PFSK-1 (cell line): ENCODE measurements at regions not wholly inside any gene's neighbourhood (a gene's known extent, or its start where the extent isn't known, plus 50 kb on each side); places are given as distances from the start of the nearest gene placed in this dataset.

ENCODE experiments used
- FOXP2 ChIP-seq: optimal IDR thresholded peaks from 2 replicates; pipeline ENCODE3; 2011; ENCODE audit warnings: borderline replicate concordance, control low read depth, inconsistent platforms; ENCODE audit not compliant: insufficient read depth; ENCODE audit errors: extremely low read length, extremely low read depth
- POLR2AphosphoS5 ChIP-seq: IDR thresholded peaks from 2 replicates; pipeline ENCODE4 v1.6.1; 2012; ENCODE audit warnings: low read depth, mild to moderate bottlenecking, control low read depth, low read length, moderate library complexity
- SIN3A ChIP-seq: IDR thresholded peaks from 2 replicates; pipeline ENCODE4 v1.6.1; 2012; ENCODE audit warnings: mild to moderate bottlenecking, low read length, moderate library complexity, borderline replicate concordance; ENCODE audit not compliant: insufficient read depth
- TAF1 ChIP-seq: IDR thresholded peaks from 2 replicates; pipeline ENCODE4 v1.6.1; 2012; ENCODE audit warnings: low read length, control low read depth, borderline replicate concordance; ENCODE audit not compliant: insufficient read depth
- TF ChIP-seq, protein P1 (sequence below), 2 experiments: IDR thresholded peaks; 2 replicates each; pipeline versions ENCODE4 v1.6.1 to v1.8.0; 2011 to 2012; ENCODE audit warnings: low read depth in 2 of 2, low read length in 2 of 2, control low read depth in 1 of 2, inconsistent platforms in 1 of 2, mild to moderate bottlenecking in 1 of 2, moderate library complexity in 1 of 2; ENCODE audit not compliant: insufficient read depth in 1 of 2

DNA sequence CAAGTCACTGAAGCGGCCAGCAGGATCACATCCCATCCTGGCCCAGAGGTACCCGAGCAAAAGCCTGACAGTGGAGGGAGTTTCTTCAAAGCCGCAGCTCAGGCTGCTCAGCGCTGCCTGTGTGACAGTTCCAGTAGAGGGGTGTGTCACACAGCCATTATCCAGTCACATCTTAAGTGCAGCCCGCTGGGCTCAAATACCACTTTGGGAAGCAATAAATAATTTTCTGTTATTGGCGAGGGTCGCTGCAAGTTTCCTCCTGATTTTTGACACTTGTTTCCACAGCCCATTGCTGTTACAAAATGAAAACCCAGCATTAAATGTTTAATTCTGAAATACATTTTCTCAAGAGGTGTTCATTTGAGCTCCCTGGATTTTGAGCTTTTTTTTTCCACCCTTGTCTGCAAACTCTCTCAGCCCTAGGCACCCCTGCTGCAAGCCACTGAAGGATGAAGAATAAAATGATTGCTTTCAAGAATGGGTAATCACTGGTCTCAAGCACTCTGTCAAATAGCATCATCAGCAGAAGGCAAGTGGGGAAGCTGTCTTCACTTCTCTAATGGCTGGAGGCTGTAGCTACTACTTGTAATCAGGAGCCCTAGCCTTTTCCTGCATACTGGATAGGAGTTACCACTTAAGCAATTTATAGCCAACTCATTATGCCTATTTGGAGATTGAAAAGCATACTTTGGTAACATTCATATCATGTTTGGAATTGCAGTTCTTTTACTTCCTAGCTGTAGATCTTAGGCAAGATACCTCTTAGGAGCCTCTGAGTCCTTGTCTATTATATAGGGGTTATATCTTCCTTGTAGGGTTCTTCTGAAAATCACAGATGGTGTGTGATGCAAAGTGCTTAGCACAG, 373.7 kb downstream of the METTL15 start:
- no peak for TF ChIP-seq POLR2AphosphoS5
- TF ChIP-seq TAF1 = no peak
- no peak for TF ChIP-seq SIN3A
- no peak for TF ChIP-seq FOXP2
- TF ChIP-seq, protein P1, sequence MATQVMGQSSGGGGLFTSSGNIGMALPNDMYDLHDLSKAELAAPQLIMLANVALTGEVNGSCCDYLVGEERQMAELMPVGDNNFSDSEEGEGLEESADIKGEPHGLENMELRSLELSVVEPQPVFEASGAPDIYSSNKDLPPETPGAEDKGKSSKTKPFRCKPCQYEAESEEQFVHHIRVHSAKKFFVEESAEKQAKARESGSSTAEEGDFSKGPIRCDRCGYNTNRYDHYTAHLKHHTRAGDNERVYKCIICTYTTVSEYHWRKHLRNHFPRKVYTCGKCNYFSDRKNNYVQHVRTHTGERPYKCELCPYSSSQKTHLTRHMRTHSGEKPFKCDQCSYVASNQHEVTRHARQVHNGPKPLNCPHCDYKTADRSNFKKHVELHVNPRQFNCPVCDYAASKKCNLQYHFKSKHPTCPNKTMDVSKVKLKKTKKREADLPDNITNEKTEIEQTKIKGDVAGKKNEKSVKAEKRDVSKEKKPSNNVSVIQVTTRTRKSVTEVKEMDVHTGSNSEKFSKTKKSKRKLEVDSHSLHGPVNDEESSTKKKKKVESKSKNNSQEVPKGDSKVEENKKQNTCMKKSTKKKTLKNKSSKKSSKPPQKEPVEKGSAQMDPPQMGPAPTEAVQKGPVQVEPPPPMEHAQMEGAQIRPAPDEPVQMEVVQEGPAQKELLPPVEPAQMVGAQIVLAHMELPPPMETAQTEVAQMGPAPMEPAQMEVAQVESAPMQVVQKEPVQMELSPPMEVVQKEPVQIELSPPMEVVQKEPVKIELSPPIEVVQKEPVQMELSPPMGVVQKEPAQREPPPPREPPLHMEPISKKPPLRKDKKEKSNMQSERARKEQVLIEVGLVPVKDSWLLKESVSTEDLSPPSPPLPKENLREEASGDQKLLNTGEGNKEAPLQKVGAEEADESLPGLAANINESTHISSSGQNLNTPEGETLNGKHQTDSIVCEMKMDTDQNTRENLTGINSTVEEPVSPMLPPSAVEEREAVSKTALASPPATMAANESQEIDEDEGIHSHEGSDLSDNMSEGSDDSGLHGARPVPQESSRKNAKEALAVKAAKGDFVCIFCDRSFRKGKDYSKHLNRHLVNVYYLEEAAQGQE (IDR thresholded peaks at IDR 0.05; ENCODE audit: insufficient read depth in 1 of 2, low read depth in 2 of 2, low read length in 2 of 2) = no peak

DNA sequence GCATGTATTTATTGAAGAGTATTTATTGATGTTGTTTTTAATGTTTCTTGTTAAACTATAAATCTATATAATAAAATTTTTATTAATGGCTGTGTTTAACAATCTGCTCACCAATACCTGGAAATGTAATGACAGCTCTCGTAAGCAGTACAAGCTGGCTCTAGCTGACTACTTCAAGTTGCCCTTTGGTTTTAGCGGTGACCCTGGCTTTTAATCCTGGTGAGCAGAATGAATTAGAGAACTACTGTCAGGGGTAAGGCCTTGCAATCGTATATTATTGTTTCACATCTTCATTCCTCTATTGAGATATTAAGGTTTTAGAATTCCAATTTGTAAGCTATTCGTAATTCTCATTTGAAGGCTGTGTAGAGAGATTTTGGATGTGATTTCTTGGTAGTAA, 372.2 kb downstream of the METTL15 start:
- TF ChIP-seq TAF1 (no peak), FOXP2 (no peak), SIN3A (no peak)

DNA sequence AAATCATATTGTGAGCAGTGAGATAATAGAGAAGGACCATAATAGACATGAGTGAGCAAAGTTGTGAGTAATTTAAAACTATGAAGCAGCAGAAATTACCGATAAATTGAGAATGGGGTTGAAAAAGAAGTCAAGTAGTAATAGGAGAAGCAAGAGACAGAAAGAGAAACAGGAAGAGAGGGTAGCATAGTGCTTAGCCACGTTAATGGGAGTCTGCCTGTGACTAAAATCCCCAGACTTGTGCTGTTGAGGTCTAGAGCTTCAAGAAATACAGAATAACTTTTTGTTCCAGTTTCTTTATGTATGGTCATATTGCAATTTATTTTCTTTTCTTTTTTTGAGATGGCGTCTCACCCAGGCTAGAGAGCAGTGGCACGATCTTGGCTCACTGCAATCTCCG, 368.7 kb downstream of the METTL15 start:
- no peak for TF ChIP-seq TAF1
- TF ChIP-seq POLR2AphosphoS5 = no peak
- TF ChIP-seq SIN3A = no peak
- TF ChIP-seq, protein P1 (IDR thresholded peaks at IDR 0.05; ENCODE audit: insufficient read depth in 1 of 2, low read depth in 2 of 2, low read length in 2 of 2) = no peak
- no peak for TF ChIP-seq FOXP2

DNA sequence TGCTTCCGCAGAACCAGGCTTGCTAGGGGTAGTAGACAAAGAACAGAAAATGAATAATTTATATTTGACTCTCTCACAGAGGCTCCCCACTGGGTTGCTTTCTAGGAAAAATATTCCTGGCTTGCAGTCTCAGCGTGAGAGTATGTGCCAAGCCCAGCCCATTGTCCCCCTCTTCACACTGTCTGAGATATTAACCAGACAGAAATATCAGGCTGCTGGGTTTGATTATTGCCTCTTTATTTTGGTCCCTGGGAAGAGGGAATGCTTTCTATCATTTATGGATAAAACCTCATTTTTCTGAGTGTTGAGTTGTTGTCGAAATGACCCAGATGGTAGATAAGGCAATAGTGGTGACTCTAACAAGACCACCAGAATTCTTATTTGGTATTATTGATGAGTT, 367.9 kb downstream of the METTL15 start:
- TF ChIP-seq POLR2AphosphoS5 = no peak
- TF ChIP-seq, protein P1 (IDR thresholded peaks at IDR 0.05; ENCODE audit: insufficient read depth in 1 of 2, low read depth in 2 of 2, low read length in 2 of 2) = no peak
- TF ChIP-seq FOXP2 = no peak
- no peak for TF ChIP-seq TAF1
- no peak for TF ChIP-seq SIN3A

DNA sequence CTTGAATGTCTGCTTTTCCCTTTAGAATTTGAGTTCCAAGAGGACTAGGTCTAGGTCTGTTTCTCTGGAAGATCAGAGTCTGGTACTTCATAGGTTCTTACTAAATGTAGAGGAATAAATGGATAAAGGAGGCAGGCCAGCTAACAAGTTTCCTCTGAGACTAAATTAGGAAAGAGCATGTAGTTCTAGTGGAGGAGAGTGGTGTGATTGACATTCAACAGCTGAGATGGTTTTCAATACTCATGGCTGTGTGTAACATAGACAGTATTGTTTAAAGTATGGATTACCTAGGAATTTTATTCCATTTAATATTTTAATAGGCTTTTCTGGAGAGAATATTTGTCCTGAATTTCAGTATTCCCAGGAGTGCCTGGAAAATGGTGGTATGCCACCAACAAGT, 364.7 kb downstream of the METTL15 start:
- TF ChIP-seq FOXP2 (no peak), TAF1 (no peak), SIN3A (no peak), POLR2AphosphoS5 (no peak)
- TF ChIP-seq, protein P1 (IDR thresholded peaks at IDR 0.05; ENCODE audit: insufficient read depth in 1 of 2, low read depth in 2 of 2, low read length in 2 of 2) = no peak
